Stimulated activated naive B cell treated with anti-CD40 and anti-IgM and Interleukin-4, amounts not matched to agents 10 μg/mL and 1 μg/mL and 100 μg/mL, for 72 hours (primary cell): ENCODE measurements at regions not wholly inside any gene's neighbourhood (a gene's known extent, or its start where the extent isn't known, plus 50 kb on each side); places are given as distances from the start of the nearest gene placed in this dataset.

Source experiments
- ATAC-seq, 2 donors: fragments of 150-1000 bp; cut with Tn5 transposase; replicated peaks; 2 replicates each; pipeline ENCODE4 v1.10.0; 2021; ENCODE audit warnings: moderate library complexity in 1 of 2
- DNase-seq: peaks from one replicate; pipeline ENCODE4 v3.0.0; 2021
- H3K27ac Mint-ChIP-seq: one replicate; pipeline ENCODE4 v1.8.0; 2022; ENCODE audit warnings: mild to moderate bottlenecking, mixed read lengths
- H3K27me3 Mint-ChIP-seq, 2 donors: one replicate each; pipeline ENCODE4 v1.8.0; 2022; ENCODE audit warnings: mixed read lengths in 2 of 2
- H3K36me3 Mint-ChIP-seq, 2 donors: one replicate each; pipeline ENCODE4 v1.8.0; 2022; ENCODE audit warnings: mixed read lengths in 2 of 2, mild to moderate bottlenecking in 1 of 2
- H3K4me1 Mint-ChIP-seq, 2 donors: one replicate each; pipeline ENCODE4 v1.8.0; 2022; ENCODE audit warnings: mixed read lengths in 2 of 2, mild to moderate bottlenecking in 1 of 2
- H3K4me3 Mint-ChIP-seq, 2 donors: one replicate each; pipeline ENCODE4 v1.8.0; 2022; ENCODE audit warnings: mild to moderate bottlenecking in 2 of 2, mixed read lengths in 2 of 2, moderate library complexity in 1 of 2
- H3K9me3 Mint-ChIP-seq, 2 donors: one replicate each; pipeline ENCODE4 v1.8.0; 2022; ENCODE audit warnings: mixed read lengths in 2 of 2, mild to moderate bottlenecking in 1 of 2

DNA sequence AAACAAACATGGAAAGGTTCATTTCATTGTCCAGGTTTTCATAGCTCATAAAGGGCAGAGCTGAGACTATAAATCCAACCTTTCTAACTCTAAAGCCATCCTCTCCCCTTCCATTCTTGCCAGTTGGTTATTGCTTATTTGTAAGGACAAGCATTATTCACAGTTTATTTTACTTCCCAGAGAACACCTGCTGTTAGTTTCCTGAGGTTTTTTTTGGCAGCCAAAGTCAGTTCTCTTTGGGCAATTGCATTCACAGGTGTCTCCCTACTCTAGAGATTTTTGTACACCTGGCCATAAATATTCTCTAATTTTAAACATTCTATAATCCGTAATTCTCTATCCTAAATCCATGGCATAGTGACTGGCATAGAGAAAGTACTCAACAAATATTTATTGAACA is 87.3 kb upstream of the SPHKAP start:
- DNase-seq (no peak), ATAC-seq (no peak)
- Mint-ChIP-seq H3K27me3 (no peaks in the 10 kb centered on the region), H3K27ac (no peak overlapping the region), H3K9me3 (peaks cover 4 to 6% of the 10 kb centered on the region in 2 donors), H3K4me1 (no peaks in the 10 kb centered on the region), H3K36me3 (no peaks in the 10 kb centered on the region), H3K4me3 (no peak overlapping the region)

DNA sequence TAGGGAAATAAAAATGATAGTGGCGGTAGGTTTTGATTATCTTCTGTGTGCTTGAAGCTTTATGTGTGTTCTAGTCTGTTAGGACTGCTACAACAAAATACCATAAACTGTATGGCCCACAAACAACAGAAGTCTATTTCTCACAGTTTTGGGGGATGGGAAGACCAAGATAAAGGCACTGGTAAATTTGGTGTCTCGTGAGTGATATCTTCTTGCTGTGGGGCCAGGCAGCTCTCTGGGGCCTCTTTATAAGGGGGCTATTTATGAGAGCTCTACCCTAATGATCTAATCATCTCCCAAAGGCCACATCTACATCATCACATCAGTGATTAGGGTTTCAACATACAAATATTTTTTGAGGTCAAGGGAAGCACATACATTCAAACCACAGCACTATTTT is 86.8 kb upstream of the SPHKAP start:
- Mint-ChIP-seq H3K27me3 (no peaks in the 10 kb centered on the region), H3K27ac (no peak overlapping the region), H3K4me1 (no peaks in the 10 kb centered on the region), H3K36me3 (no peaks in the 10 kb centered on the region), H3K9me3 (peaks cover 4 to 6% of the 10 kb centered on the region in 2 donors), H3K4me3 (no peak overlapping the region)
- ATAC-seq (no peak), DNase-seq (no peak)

DNA sequence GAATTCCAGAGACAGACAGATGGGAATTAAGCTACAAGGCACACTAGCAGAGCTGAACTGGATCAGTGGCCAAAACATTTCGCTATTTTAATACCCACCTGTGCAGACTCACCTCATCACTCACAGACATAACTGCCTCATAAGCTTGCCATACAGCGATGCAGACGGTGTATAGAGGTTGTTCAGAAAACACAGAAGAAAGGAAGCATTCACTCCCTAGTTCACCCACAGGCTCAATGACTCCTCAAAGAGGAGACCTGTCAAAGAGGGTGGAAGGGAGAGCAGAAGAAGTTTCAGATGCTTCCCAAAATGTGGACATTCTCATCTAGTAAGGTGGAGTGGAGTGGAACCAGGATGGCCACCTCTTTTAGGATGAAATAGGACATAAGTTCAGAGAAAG is 81.7 kb upstream of the SPHKAP start:
- H3K27ac Mint-ChIP-seq = no peak overlapping the region
- no peak overlapping the region for H3K4me3 Mint-ChIP-seq
- no peaks in the 10 kb centered on the region for H3K27me3 Mint-ChIP-seq
- peaks cover 8% of the 10 kb centered on the region in 2 donors for H3K9me3 Mint-ChIP-seq
- DNase-seq (no peak), ATAC-seq (no peak)
- H3K36me3 Mint-ChIP-seq = no peaks in the 10 kb centered on the region
- no peaks in the 10 kb centered on the region for H3K4me1 Mint-ChIP-seq

DNA sequence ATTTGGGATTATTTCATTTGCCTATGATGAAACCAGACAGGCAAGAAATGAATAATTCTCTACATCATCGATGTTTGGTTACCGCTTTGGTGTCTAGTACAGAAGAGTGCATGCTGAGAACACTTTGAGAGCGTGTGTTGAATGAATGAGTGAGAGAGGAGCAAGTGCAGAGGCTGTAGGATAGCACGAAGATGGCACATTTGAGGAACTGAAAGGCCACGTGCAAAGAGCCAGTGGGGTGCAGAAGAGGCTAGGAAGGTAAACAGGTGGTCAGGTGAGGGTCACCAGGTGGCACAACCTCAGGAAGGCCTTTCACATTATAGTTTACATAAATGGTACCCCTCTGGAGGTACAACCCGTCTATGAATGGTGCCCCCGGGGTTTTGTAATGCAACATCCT is 80.1 kb upstream of the SPHKAP start:
- H3K27ac Mint-ChIP-seq = no peak overlapping the region
- H3K9me3 Mint-ChIP-seq = peaks cover 7 to 8% of the 10 kb centered on the region in 2 donors
- DNase-seq = no peak
- H3K36me3 Mint-ChIP-seq = no peaks in the 10 kb centered on the region
- no peak overlapping the region for H3K4me3 Mint-ChIP-seq
- no peaks in the 10 kb centered on the region for H3K4me1 Mint-ChIP-seq
- no peak for ATAC-seq
- no peaks in the 10 kb centered on the region for H3K27me3 Mint-ChIP-seq

DNA sequence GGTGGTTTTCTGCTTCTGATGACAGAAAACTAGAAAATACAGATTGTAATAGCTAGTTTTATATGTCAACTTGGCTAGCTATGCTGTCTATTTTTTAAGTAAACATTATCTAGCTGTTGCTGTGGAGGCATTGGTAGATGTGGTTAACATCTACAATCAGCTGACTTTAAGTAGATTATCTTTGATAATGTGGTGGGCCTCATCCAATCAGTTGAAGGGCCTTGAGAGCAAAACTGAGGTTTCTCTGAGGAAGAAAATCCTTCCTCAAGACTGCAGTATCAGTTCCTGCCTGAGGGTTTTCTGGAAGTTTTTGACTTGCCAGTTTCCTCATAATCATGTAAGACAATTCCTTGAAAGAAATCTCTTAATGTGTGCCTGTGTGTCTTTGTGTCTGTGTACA is 75.9 kb upstream of the SPHKAP start:
- Mint-ChIP-seq H3K9me3 (peaks cover 3 to 4% of the 10 kb centered on the region in 2 donors), H3K4me1 (no peaks in the 10 kb centered on the region), H3K27me3 (no peaks in the 10 kb centered on the region), H3K4me3 (no peak overlapping the region), H3K27ac (no peak overlapping the region), H3K36me3 (no peaks in the 10 kb centered on the region)
- no peak for ATAC-seq
- DNase-seq = no peak

DNA sequence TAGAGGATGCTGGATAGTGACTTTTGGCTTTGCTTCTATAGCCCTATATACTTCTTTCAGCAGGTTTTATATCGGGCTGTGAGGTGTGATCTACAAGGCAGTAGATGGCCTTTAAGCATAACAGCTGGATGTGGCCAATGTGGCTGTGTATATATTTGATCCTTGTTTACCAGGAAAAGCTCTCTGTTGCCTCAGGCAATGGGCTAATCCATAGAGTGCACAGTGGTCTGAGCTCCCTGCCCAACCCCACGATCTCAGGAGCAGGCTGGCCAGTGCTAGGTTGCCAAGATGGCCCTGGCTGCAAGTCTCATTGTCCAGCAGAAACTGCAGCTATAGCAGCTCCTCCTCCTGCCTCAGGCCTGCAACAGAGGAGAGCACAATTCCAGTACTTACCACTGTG is 72.3 kb upstream of the SPHKAP start:
- DNase-seq (no peak), ATAC-seq (no peak)
- no peak overlapping the region for H3K4me3 Mint-ChIP-seq
- H3K4me1 Mint-ChIP-seq = no peaks in the 10 kb centered on the region
- H3K27me3 Mint-ChIP-seq = no peaks in the 10 kb centered on the region
- no peaks in the 10 kb centered on the region for H3K36me3 Mint-ChIP-seq
- H3K9me3 Mint-ChIP-seq = peaks cover 0 to 2% of the 10 kb centered on the region in 2 donors
- H3K27ac Mint-ChIP-seq = no peak overlapping the region

DNA sequence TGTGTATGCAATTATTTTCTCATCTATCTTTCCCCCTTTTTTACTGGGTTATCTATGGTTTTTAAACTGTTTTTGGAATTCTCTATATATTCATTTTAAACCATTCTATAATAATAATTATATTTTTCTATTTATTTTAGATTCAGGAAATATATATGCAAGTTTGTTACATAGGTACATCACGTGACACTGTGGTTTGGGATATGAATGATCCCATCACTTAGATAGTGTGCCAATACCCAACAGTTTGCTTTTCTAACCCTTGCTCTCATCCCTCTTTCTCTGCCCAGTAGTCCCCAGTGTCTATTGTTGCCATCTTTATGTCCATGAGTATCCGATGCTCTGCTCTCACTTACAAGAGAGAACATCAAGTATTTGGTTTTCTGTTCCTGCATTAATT is 65.8 kb upstream of the SPHKAP start:
- Mint-ChIP-seq H3K4me3 (no peak overlapping the region), H3K27me3 (no peaks in the 10 kb centered on the region), H3K4me1 (no peaks in the 10 kb centered on the region), H3K9me3 (peaks cover 3 to 4% of the 10 kb centered on the region in 2 donors), H3K27ac (no peak overlapping the region), H3K36me3 (no peaks in the 10 kb centered on the region)
- no peak for DNase-seq
- no peak for ATAC-seq

DNA sequence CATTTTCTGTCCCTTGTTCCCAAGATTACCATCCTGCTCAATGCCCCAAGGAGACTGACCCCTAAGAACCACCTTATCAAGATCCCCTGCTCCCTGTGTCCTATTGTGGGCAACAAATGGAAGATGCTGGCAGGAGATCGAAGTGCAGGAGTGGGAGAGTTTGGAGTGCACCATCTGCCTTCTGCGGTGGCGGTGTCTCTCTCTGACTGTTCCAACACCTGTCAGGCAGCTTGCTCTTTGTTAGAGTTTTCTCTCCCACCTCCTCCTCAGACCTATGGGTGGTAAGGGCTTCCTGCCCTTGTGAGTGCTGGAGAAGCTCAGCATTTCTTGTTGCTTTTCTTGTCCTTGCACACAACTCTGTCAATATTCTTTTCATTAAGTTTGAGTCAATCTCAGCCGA is 64.1 kb upstream of the SPHKAP start:
- Mint-ChIP-seq H3K27ac (no peak overlapping the region), H3K36me3 (no peaks in the 10 kb centered on the region), H3K4me3 (no peak overlapping the region), H3K9me3 (peaks cover 4 to 5% of the 10 kb centered on the region in 2 donors), H3K27me3 (no peaks in the 10 kb centered on the region), H3K4me1 (no peaks in the 10 kb centered on the region)
- DNase-seq (no peak), ATAC-seq (no peak)

DNA sequence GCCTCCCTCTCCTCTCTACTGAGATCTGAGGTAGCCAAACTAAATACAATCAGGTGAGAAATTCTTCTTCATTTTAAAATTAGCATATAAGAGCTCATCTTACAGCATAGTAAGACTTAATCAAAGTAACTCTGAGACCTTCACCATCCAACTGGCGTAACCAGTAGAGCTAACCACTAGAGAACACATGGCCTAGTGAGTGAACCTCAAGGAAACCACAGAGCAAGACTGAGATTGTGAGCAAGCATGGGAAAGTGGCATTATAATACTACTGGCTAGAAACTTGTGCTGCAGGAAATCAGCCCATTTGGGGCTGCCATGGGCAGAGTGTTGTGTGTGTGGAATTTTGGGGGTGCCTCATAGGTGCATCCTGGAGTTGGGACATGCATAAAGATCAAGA is 61.1 kb upstream of the SPHKAP start:
- Mint-ChIP-seq H3K27ac (no peak overlapping the region), H3K4me1 (no peaks in the 10 kb centered on the region)
- no peak for ATAC-seq

DNA sequence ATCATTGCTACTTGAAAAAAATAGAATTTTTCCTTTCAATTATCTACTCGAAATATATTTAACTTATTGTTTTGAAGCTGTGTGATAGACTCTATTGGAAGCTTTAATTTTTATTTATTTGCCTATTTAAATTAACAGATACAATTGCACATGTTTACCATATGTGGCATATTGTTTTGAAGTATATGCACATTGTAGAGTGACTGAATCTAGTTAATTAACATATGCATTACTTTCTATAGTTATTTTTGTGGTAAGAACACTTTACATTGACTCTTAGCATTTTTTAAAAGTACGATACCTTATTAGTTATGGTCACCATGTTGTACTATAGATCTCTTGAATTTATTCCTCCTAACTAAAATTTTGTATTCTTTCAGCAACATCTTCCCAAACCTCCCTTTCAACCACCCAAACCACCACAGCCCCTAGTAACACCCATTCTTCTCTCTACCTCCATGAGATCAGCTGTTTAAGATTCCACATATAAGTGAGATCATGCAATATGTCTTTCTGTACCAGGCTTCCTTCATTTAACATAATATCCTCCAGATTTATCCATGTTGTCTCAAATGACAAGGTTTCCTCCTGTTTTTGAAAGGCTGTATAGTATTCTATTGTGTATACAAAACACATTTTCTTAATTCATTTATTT is 58.5 kb upstream of the SPHKAP start:
- H3K36me3 Mint-ChIP-seq = no peaks in the 10 kb centered on the region
- H3K9me3 Mint-ChIP-seq = peaks cover 0 to 5% of the 10 kb centered on the region in 2 donors

More for the DNA sequence above, 61.1 kb upstream of the SPHKAP start:
- no peaks in the 10 kb centered on the region for H3K36me3 Mint-ChIP-seq
- H3K27me3 Mint-ChIP-seq = no peaks in the 10 kb centered on the region
- H3K9me3 Mint-ChIP-seq = peaks cover 3% of the 10 kb centered on the region in 2 donors
- no peak for DNase-seq
- H3K4me3 Mint-ChIP-seq = no peak overlapping the region

DNA sequence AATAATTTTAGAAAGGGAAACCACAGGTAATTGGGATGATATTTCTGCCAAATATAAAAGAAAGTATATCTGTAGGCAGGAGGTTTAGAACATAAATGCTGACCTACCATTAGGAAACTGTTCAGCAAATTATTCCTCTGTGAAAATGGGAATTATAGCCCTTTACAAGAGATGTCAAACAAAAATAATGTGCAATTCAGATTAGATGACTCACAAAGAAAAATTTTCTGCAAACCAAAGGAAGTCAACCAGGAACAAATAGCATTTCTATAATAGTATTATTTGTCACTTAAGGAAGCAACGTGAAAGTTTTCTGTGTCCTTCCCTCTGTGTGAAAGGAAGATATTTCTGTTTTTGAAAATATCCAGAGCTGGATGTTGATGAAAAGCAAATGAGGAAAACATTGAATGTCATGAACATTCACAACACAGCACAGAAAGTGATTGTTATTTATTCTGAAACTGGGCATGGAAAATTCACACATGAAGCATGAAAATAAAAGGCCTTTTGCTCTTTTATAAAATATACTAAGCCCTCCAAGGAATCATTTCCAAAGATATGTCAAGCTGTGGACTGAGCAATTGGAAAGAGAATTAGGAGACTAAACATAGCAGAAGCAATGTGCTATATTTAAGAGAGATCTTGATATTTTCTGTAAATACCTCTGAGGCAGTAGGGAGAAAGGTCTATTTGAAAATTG is 57.9 kb upstream of the SPHKAP start:
- no peaks in the 10 kb centered on the region for H3K36me3 Mint-ChIP-seq
- peaks cover 0 to 5% of the 10 kb centered on the region in 2 donors for H3K9me3 Mint-ChIP-seq
- H3K27me3 Mint-ChIP-seq = no peaks in the 10 kb centered on the region
- ATAC-seq (no peak), DNase-seq (no peak)
- H3K27ac Mint-ChIP-seq = no peak overlapping the region
- H3K4me3 Mint-ChIP-seq = no peak overlapping the region
- H3K4me1 Mint-ChIP-seq = no peaks in the 10 kb centered on the region

More for the DNA sequence above, 58.5 kb upstream of the SPHKAP start:
- Mint-ChIP-seq H3K27ac (no peak overlapping the region), H3K27me3 (no peaks in the 10 kb centered on the region), H3K4me3 (no peak overlapping the region), H3K4me1 (no peaks in the 10 kb centered on the region)
- ATAC-seq (no peak), DNase-seq (no peak)
